NCI-H2227 treated with DMSO at 0.1 percent for 48 hours (cell line): ENCODE measurements at regions not wholly inside any gene's neighbourhood (a gene's known extent, or its start where the extent isn't known, plus 50 kb on each side); places are given as distances from the start of the nearest gene placed in this dataset.
"Not testable (repeated sequence)": the region's sequence is repeated elsewhere in the genome, so short reads cannot be mapped to it uniquely, and the experiment has no call there.

Experiments used
- DNase-seq: peaks from one replicate; lab custom pipeline; 2025; lab: John Stamatoyannopoulos, UW

DNA sequence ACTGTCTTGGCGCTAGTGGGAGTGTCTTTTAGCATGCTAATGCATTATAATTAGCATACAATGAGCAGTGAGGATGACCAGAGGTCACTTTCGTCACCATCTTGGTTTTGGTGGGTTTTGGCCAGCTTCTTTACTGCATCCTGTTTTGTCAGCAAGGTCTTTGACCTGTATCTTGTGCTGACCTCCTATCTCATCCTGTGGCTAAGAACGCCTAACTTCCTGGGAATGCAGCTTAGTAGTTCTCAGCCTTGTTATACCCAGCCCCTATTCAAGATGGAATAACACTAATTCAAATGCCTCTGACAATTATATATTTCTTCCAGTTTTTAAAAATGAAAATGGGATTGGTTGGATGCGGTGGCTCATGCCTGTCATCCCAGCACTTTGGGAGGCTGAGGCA is 92.0 kb upstream of the TMTC4 start:
- not testable (repeated sequence) for DNase-seq

DNA sequence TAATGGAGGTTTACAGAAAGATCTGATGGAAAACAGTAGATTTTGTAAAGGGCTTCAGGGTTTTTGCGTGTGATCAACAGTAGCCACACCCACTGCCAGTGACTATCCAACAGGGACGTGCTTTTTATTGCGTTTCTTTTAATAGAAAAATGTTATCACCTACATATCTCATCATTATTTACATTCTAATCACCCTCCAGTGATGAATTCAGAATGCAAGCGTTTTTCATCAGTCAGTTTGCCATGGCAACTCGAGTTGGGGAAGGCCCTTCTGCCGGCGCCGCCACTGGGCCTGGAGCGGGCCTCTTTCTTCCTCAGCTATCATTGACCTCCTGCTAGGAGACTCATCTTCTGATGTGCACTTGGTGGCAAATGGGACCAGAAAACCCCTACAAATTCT is 90.3 kb upstream of the TMTC4 start:
- DNase-seq, result no peak

DNA sequence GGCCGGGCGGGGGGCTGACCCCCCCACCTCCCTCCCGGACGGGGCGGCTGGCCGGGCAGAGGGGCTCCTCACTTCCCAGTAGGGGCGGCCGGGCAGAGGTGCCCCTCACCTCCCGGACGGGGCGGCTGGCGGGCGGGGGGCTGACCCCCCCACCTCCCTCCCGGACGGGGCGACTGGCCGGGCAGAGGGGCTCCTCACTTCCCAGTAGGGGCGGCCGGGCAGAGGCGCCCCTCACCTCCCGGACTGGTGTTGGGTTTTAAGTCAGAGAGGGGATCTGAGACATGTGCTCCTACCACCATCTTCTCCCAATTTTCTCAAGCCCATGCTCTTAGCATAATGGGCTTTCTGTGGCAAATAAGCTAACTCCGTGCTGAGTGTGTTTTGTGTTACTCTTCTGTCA is 87.5 kb upstream of the TMTC4 start:
- not testable (repeated sequence) for DNase-seq

DNA sequence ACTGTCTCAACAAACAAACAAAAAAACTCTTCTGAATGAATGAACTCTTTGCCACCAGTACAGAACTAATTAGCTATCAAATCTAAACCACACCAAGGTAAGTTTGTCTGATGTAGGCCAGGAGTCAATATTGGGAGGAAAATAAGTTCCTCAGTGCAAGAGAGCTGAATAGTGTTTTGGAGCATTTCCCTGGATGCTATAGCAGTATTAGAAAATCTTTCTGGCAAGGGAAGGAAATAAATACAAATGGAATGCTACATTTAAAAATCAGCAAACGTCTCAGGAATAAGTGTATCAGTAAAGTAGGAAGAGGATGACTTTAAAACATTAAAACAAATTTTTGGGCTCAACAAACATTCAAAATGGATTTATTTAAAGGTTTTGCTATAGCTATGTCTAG is 81.3 kb upstream of the TMTC4 start:
- no peak for DNase-seq

DNA sequence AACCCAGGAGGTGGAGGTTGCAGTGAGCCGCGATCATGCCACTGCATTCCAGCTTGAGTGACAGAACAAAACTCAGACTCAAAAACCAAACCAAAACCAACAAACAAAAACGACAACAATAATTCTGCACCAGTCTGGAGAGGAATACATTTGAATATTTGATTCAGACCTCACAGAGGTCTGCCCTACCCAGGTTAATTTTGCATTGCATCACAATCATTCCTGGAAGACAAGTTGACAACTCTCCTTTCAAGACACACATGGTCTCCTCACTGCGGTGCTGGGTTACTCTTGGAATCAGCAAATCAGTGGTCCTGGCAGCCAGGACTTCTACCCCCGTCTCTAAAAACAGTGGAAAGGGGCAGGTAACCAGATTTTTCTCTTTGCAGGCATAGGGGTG is 79.9 kb upstream of the TMTC4 start:
- DNase-seq, result no peak

DNA sequence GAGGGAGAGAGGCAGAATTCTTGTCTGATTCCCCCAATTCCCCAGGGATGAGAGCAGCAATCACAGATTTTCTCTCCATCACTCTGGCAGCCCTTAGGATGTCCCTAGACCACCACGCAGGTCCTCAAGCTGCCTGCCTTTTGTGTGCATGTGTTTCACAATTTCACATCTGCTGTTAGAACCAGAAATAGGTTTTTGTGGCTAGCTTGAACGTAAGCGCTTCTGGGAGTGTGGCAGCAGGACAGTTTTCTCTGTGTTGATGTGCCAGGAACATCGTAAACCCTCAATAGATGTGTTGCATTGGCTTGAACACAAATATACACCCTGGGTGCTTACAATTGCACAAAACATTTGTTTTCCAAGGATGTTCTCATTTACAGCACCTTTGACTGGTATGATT is 78.8 kb upstream of the TMTC4 start:
- DNase-seq, result no peak

DNA sequence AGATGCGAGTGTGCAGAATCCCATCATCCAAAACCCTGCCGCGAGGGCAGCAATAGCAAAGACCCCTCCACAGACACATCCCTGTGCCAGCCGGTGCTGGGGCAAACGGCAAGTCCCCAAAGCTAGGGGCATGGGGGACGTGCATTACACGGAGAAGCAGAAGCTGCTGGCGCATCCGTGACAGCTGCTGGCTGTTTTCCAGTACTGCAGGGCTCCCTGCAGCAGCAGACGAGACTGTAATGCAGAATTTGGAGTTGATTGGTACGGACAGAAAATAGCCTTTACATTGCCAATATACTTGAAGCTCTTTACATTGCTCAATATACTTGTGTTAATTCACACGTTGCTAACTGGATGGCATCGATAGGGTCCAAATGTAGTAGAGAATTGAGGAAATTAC is 77.2 kb upstream of the TMTC4 start:
- DNase-seq, result peak; percentile 3

DNA sequence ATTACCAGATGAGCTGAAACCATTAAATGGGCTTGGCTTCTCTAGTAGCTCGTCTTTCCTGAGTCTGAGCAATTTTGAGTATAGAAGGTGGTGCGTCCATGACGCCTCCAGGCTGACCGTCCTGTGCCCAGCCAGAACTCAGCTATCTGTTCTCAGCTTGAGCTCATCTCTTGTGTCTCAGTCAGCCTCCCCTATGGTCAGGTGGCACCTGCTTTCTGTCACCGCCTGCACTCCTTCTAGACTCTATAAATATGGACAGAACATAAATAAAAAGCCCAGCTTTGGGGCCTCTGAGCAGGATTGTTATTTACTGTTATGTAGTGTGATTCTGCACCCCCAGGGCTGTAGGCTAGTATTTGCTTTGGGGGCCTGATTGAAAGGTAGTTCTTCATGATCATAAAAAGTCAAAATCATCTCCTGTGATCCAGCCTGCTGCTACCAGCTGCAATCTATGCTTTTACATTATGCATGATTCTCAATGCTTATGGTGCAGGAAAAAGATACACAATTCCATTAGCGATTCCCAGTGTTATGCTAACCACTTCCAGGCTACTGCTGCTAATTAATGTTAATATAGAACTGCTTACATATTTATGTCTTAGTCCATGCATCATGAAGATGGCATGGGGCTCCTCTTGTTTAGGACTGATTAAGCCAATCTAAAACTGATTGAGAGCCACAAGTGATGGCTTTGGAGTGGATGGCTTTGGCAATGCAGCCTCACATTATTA is 72.5 kb upstream of the TMTC4 start:
- DNase-seq, result no peak

DNA sequence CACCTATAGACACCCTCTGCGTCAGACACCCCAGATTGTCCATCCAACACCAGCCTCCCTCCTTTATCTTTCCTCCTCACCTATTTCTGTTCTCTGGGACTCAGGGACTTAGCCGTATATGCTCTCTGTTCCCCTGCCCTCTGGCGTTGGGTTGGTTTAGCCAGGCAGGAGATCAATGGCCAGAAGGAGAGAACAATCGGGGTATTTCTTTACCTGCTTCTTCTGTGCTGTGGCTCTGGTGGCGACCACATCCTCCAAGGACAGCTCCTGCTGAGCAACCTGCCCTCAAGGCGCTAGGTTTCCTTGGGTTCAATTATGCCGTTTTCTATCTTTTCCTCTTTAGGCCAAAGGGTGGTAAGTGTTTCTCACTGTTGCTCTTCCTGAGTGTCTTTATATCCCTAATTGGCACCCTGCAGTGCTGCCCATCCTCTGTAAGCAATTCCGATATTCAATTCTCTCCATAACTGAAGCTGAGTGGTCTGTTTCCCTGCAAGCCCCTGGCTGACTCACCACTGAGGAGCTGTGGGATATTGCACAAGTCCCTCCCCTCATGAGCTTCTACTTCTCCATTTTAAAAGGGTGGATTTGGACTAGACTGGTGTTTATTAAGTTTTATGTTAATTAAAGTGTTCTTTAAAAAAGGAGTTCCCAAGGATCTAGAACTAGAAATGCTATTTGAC is 63.7 kb upstream of the TMTC4 start:
- DNase-seq, result no peak

DNA sequence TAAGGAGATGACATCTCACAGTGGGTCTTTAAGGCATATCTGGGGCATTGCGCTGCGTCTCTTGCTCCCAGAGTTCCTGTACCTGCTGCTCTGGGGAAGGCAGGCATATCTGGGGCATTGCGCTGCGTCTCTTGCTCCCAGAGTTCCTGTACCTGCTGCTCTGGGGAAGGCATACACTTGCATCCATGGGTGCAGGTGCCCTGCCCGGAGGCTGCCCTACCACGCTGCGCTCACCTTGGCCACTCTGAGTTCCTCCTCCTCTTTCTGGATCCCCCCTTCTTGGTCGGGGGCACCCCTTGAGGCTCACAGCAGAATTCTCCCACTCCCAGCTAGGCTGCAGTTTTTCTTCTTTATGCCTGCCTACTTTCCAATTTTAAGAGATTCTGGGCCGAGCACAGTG is 60.9 kb upstream of the TMTC4 start:
- DNase-seq, result no peak

DNA sequence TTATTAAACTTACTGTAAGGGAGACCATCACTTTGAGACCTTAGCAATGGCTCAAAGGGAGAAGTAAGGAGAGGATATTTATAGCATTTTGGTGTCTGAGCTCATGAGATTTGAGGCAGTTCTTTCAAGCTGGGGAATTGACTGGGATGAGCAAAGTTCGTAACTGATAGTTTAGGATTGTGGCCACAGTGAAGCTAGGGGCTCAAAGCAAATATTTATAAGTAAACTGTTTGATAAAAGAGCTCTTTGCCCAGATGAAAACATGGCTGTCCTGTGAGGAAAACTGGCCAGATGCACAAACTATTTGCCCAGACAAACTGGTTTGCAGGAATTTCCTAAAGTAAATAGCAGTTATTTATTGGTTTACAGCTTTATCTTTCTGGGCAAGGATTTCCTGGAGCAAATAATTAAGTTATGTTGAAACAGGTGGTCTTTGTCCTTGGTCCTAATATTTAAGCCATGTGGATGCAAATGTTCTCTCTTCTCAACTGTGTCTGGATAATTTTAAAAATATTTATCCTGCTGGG is 59.7 kb upstream of the TMTC4 start:
- DNase-seq, result no peak

DNA sequence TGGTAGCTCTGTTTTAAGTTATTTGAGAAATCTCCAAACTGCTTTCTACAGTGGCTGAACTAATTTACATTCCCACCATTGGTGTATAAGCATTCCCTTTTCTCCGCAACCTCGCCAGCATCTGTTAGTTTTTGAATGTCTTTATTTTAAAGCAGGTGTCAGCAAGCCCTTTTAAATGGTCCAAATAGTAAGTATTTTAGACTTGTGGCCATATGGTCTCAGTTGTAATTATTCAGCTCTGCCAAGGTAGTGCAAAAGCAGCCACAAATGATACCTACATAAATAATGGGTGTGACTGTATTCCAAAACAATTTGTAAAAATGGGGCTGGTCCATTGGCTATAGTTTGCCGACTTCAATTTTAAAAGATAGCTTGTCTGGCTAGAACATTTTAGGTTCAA is 58.7 kb upstream of the TMTC4 start:
- DNase-seq, result no peak

DNA sequence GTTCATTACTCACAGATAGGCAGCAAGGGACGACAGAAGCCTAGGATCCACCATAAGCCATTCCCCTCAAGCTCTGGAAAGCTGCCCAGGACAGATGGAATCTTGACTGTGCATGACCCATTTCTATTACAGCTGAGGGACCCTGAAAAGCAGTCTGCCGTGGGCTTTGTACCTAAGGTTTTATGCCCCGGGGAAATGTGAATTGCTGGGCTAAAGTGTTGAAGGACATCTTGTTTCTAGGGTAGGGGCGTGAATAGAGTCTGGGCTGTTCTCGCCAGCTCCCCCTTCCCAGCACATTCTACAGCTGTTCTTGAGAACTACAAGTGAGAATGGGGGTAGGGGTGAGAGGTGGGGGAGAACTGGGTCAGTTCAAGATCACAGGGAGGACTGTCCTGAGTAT is 53.6 kb upstream of the TMTC4 start:
- DNase-seq, result no peak

DNA sequence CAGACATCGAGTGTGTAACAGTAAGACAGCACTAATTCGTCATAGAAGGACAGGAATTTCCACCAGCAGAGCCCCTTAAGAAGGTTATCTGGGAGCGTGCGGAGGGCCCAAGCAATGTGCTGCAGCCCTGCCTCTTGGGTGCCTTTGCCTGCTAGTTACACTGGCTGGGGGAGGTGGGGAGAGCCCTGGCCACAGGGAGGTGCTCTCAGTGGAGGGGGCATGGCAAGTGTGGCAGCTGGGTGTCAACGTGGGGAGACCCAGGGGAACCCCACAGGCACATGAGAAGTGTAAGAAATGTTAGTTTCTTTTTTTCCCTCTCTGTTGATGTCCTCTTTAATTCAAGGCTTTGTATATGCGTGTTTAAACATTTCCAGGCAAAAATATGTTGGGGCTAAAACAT is 50.9 kb upstream of the TMTC4 start:
- no peak for DNase-seq

DNA sequence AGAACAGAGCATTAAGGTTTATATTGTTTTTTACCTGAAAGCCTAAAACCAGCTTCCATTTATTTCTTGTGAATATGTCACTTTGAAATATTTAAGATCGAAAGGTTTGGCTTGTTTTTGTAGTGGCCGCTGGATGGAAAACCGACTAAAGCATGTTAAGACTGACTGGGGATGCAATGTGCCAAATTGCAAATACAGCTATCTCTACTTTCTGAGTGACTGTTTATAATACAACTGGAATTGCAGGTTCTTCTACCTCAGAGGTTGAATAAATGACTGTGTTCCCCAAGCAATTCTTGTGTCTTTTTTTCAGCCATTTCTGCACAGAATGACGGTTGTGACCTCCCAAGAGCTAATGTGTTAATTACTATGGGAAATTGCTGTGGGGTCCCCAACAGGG is 50.0 kb upstream of the TMTC4 start:
- no peak for DNase-seq
